Natural killer cell (primary cell): ENCODE measurements at regions not wholly inside any gene's neighbourhood (a gene's known extent, or its start where the extent isn't known, plus 50 kb on each side); places are given as distances from the start of the nearest gene placed in this dataset.

ENCODE experiments used
- ATAC-seq, 3 donors: fragments of 150-1000 bp in 2 of 3; fragments of 200-7000 bp in 1 of 3; cut with Tn5 transposase; 1 replicate in 1 of 3; 2 replicates in 2 of 3; pipeline ENCODE4 v1.10.0; 2021; ENCODE audit warnings: mild to moderate bottlenecking in 2 of 3, moderate library complexity in 2 of 3
- DNase-seq, 2 donors: peaks; one replicate each; pipeline versions ENCODE4 v3.0.0 to v3.0.0-alpha.2; 2013 to 2021; ENCODE audit warnings: mixed read lengths in 1 of 2
- H3K27ac ChIP-seq: one replicate; pipeline ENCODE4 v1.5.1; 2013; ENCODE audit warnings: mild to moderate bottlenecking, low read length
- H3K27me3 ChIP-seq: one replicate; pipeline ENCODE4 v1.6.1; 2013; ENCODE audit warnings: low read length; ENCODE audit not compliant: control insufficient read depth, insufficient read depth
- H3K36me3 ChIP-seq: one replicate; pipeline ENCODE4 v1.6.1; 2013; ENCODE audit warnings: low read length; ENCODE audit not compliant: control insufficient read depth, insufficient read depth
- H3K4me1 ChIP-seq: one replicate; pipeline ENCODE4 v1.6.1; 2013; ENCODE audit warnings: low read length; ENCODE audit not compliant: control insufficient read depth, insufficient read depth
- H3K4me3 ChIP-seq: one replicate; pipeline ENCODE4 v1.5.1; 2013; ENCODE audit warnings: low read length
- H3K9me3 ChIP-seq: one replicate; pipeline ENCODE4 v1.6.1; 2013; ENCODE audit warnings: low read length; ENCODE audit not compliant: control insufficient read depth, insufficient read depth
- H3K27ac Mint-ChIP-seq, 2 donors: one replicate each; pipeline ENCODE4 v1.8.0; 2022; ENCODE audit warnings: mild to moderate bottlenecking in 2 of 2, mixed read lengths in 2 of 2, moderate library complexity in 1 of 2
- H3K27me3 Mint-ChIP-seq, 2 donors: one replicate each; pipeline ENCODE4 v1.8.0; 2022; ENCODE audit warnings: low read depth in 2 of 2, mixed read lengths in 2 of 2
- H3K36me3 Mint-ChIP-seq: one replicate; pipeline ENCODE4 v1.8.0; 2022; ENCODE audit warnings: mixed read lengths
- H3K4me1 Mint-ChIP-seq, 2 donors: one replicate each; pipeline ENCODE4 v1.8.0; 2022; ENCODE audit warnings: mixed read lengths in 2 of 2
- H3K4me3 Mint-ChIP-seq: one replicate; pipeline ENCODE4 v1.8.0; 2022; ENCODE audit warnings: mild to moderate bottlenecking, moderate library complexity, mixed read lengths
- H3K9me3 Mint-ChIP-seq, 2 donors: one replicate each; pipeline ENCODE4 v1.8.0; 2022; ENCODE audit warnings: mixed read lengths in 2 of 2
- CTCF ChIP-seq: fragments of 200-600 bp; IDR thresholded peaks from one replicate; pipeline ENCODE4 v1.8.0; 2022; ENCODE audit warnings: antibody characterized with exemption
- WGBS: methylation state at CpG from one replicate; pipeline ENCODE4 v1.1.7; 2013; ENCODE audit warnings: missing lambda C conversion rate; ENCODE audit not compliant: insufficient coverage; 5-methylcytosine and 5-hydroxymethylcytosine counted together
- intact Hi-C: fragments of 100-400 bp; cut with micrococcal nuclease; formaldehyde crosslinking; loops from one replicate; pipeline ENCODE4 v1.14.2; 2022

- no peak overlapping the region for H3K4me3 ChIP-seq
- H3K36me3 Mint-ChIP-seq = no peaks in the 10 kb centered on the region
- intact Hi-C loops = no loop called here
- DNase-seq (no peak), ATAC-seq (no peak)
- no peaks in the 10 kb centered on the region for H3K36me3 ChIP-seq
- WGBS = 64% methylated on average over 3 of the region's 3 CpGs
- H3K27ac ChIP-seq = no peak overlapping the region
- TF ChIP-seq CTCF = no peak
- H3K4me1 Mint-ChIP-seq = no peaks in the 10 kb centered on the region
- H3K27me3 ChIP-seq = no peaks in the 10 kb centered on the region
- no peak overlapping the region for H3K4me3 Mint-ChIP-seq
- H3K4me1 ChIP-seq = no peaks in the 10 kb centered on the region
- H3K9me3 ChIP-seq = no peaks in the 10 kb centered on the region
- H3K27me3 Mint-ChIP-seq = peaks cover 0 to 8% of the 10 kb centered on the region in 2 donors
- H3K27ac Mint-ChIP-seq = no peak overlapping the region
- H3K9me3 Mint-ChIP-seq = no peaks in the 10 kb centered on the region
Measured at GRCh38 chr1:116257341-116257767, 115.7 kb upstream of the ATP1A1 start.

GRCh38 chr1:116257836-116258235, 115.2 kb upstream of the ATP1A1 start:
- no peaks in the 10 kb centered on the region for H3K9me3 Mint-ChIP-seq
- Histone ChIP-seq H3K4me3 (no peak overlapping the region), H3K36me3 (no peaks in the 10 kb centered on the region), H3K27me3 (no peaks in the 10 kb centered on the region), H3K27ac (no peak overlapping the region), H3K4me1 (no peaks in the 10 kb centered on the region), H3K9me3 (no peaks in the 10 kb centered on the region)
- 100% methylated on average over 3 of the region's 3 CpGs for WGBS
- DNase-seq (no peak), ATAC-seq (no peak)
- intact Hi-C loops = no loop called here
- H3K27me3 Mint-ChIP-seq = peaks cover 0 to 8% of the 10 kb centered on the region in 2 donors
- no peaks in the 10 kb centered on the region for H3K4me1 Mint-ChIP-seq
- no peak overlapping the region for H3K27ac Mint-ChIP-seq
- H3K4me3 Mint-ChIP-seq = no peak overlapping the region
- TF ChIP-seq CTCF = no peak
- no peaks in the 10 kb centered on the region for H3K36me3 Mint-ChIP-seq

GRCh38 chr1:116258668-116259419, 114.2 kb upstream of the ATP1A1 start:
- Histone ChIP-seq H3K27me3 (no peaks in the 10 kb centered on the region), H3K27ac (no peak overlapping the region), H3K4me1 (no peaks in the 10 kb centered on the region), H3K9me3 (no peaks in the 10 kb centered on the region), H3K4me3 (no peak overlapping the region), H3K36me3 (no peaks in the 10 kb centered on the region)
- Mint-ChIP-seq H3K27me3 (peaks cover 0 to 8% of the 10 kb centered on the region in 2 donors), H3K27ac (no peak overlapping the region), H3K4me1 (no peaks in the 10 kb centered on the region), H3K36me3 (no peaks in the 10 kb centered on the region), H3K4me3 (no peak overlapping the region), H3K9me3 (no peaks in the 10 kb centered on the region)
- ATAC-seq (no peak), DNase-seq (no peak)
- WGBS = 72% methylated on average over 5 of the region's 5 CpGs
- no peak for TF ChIP-seq CTCF
- intact Hi-C loops = no loop called here

- no peaks in the 10 kb centered on the region for H3K9me3 ChIP-seq
- H3K27me3 ChIP-seq = no peaks in the 10 kb centered on the region
- WGBS = 64% methylated on average over 2 of the region's 2 CpGs
- DNase-seq (peak in 1 of 2 donors; percentile 19), ATAC-seq (peak in 2 of 3 donors; percentile 54 to 76)
- H3K36me3 ChIP-seq = no peaks in the 10 kb centered on the region
- H3K27ac ChIP-seq = no peak overlapping the region
- Mint-ChIP-seq H3K36me3 (no peaks in the 10 kb centered on the region), H3K27me3 (peaks cover 0 to 8% of the 10 kb centered on the region in 2 donors), H3K27ac (no peak overlapping the region), H3K9me3 (no peaks in the 10 kb centered on the region), H3K4me3 (no peak overlapping the region), H3K4me1 (no peaks in the 10 kb centered on the region)
- H3K4me1 ChIP-seq = no peaks in the 10 kb centered on the region
- TF ChIP-seq CTCF = no peak
- intact Hi-C loops = no loop called here
- H3K4me3 ChIP-seq = no peak overlapping the region
Measured at GRCh38 chr1:116259663-116260062, 113.4 kb upstream of the ATP1A1 start.
